ENCODE measurements at regions not wholly inside any gene's neighbourhood (a gene's known extent, or its start where the extent isn't known, plus 50 kb on each side); places are given as distances from the start of the nearest gene placed in this dataset.

DNA sequence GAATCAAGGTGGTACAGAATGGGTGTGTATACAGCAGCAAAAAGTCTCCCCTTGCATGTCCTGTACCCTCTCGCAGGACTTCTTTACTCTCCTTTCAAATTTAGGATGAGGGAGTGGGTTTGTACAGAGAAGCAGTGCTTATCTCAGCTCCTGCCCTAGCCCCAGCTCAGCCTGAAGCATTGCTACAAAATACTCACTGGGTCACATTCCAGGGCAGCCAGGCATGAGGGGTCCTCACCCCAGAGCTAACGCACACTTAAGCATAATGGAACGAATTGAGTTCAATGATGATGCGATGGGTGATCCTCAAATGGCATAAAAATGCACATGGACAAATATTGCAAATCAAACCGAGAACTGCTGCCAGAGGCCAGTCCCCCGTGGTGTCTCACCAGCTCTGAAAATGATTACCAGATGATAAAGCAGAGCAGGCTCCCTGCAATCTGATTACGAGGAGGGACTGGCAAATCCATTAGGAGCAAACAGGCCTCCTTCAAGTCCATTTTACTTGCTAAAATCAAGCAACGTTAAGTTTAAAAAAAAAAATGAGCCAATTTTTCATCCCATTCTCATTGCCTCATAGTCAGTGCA, 231.6 kb upstream of the TAS2R1 start:
- in situ Hi-C loops (cut with MboI; ENCODE audit: low sequenced_read_pairs, unreplicated experiment) = no loop called here
- TF ChIP-seq, protein P1, sequence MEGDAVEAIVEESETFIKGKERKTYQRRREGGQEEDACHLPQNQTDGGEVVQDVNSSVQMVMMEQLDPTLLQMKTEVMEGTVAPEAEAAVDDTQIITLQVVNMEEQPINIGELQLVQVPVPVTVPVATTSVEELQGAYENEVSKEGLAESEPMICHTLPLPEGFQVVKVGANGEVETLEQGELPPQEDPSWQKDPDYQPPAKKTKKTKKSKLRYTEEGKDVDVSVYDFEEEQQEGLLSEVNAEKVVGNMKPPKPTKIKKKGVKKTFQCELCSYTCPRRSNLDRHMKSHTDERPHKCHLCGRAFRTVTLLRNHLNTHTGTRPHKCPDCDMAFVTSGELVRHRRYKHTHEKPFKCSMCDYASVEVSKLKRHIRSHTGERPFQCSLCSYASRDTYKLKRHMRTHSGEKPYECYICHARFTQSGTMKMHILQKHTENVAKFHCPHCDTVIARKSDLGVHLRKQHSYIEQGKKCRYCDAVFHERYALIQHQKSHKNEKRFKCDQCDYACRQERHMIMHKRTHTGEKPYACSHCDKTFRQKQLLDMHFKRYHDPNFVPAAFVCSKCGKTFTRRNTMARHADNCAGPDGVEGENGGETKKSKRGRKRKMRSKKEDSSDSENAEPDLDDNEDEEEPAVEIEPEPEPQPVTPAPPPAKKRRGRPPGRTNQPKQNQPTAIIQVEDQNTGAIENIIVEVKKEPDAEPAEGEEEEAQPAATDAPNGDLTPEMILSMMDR (IDR thresholded peaks at IDR 0.05; ENCODE audit: borderline replicate concordance, control extremely low read depth, extremely low read depth, insufficient read depth, missing control alignments) = no peak
- no peak for DNase-seq (ENCODE audit: low spot score)

- in situ Hi-C loops (cut with MboI; ENCODE audit: low sequenced_read_pairs, unreplicated experiment) = no loop called here
- no peak for DNase-seq (ENCODE audit: low spot score)
- TF ChIP-seq, protein P1 (IDR thresholded peaks at IDR 0.05; ENCODE audit: borderline replicate concordance, control extremely low read depth, extremely low read depth, insufficient read depth, missing control alignments) = no peak
Observed at GRCh38 chr5:9859808-9860207, 229.7 kb upstream of the TAS2R1 start.

GRCh38 chr5:9858043-9858442, 227.9 kb upstream of the TAS2R1 start:
- in situ Hi-C loops (cut with MboI; ENCODE audit: low sequenced_read_pairs, unreplicated experiment) = no loop called here
- TF ChIP-seq, protein P1 (IDR thresholded peaks at IDR 0.05; ENCODE audit: borderline replicate concordance, control extremely low read depth, extremely low read depth, insufficient read depth, missing control alignments) = no peak
- DNase-seq (ENCODE audit: low spot score) = no peak

- DNase-seq (ENCODE audit: low spot score) = no peak
- in situ Hi-C loops (cut with MboI; ENCODE audit: low sequenced_read_pairs, unreplicated experiment) = no loop called here
- TF ChIP-seq, protein P1 (IDR thresholded peaks at IDR 0.05; ENCODE audit: borderline replicate concordance, control extremely low read depth, extremely low read depth, insufficient read depth, missing control alignments) = no peak
Observed at GRCh38 chr5:9853309-9853708, 223.2 kb upstream of the TAS2R1 start.

DNA sequence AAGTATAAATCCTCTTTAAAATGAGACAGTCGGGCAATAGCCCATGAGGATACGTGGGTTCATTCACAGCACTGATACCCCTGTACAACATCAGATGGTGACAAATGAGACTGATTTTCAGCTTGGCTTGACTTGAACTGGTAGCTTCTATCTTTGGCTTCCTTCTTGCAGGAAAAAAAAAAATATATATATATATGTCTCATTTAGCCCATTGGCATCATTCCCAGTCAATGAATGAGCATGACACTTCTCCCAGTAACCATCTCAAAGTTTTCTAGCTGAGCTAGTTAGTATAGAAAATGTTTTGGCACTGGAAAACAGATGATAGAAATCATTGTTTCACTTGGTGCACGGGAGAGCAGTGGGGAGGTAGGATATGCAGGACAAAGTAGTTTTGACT, 222.5 kb upstream of the TAS2R1 start:
- in situ Hi-C loops (cut with MboI; ENCODE audit: low sequenced_read_pairs, unreplicated experiment) = no loop called here
- no peak for DNase-seq (ENCODE audit: low spot score)
- TF ChIP-seq, protein P1 (IDR thresholded peaks at IDR 0.05; ENCODE audit: borderline replicate concordance, control extremely low read depth, extremely low read depth, insufficient read depth, missing control alignments) = no peak

DNA sequence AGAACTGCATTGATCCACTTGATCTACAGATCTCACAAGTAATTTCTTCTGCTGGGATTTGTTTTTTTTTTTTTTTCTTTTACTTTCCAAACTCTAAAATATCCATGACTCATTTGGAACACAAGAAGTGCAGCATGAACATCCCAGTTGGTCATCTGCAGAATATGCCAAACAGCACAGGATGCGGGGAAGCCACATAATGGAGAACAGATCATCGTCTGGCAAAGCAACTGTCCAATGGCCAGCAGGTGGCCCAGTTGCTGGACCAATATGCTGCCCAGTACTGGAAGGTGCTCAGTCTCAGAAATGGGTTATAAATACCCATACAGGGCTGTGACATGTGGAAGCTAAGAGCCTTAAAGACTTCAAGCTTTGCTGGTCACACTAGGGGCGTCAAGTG, 221.3 kb upstream of the TAS2R1 start:
- DNase-seq (ENCODE audit: low spot score) = no peak
- in situ Hi-C loops (cut with MboI; ENCODE audit: low sequenced_read_pairs, unreplicated experiment) = no loop called here

More for the DNA sequence above, 221.3 kb upstream of the TAS2R1 start:
- TF ChIP-seq, protein P1 (IDR thresholded peaks at IDR 0.05; ENCODE audit: borderline replicate concordance, control extremely low read depth, extremely low read depth, insufficient read depth, missing control alignments) = no peak
